K562 (cell line): ENCODE measurements at regions not wholly inside any gene's neighbourhood (a gene's known extent, or its start where the extent isn't known, plus 50 kb on each side); places are given as distances from the start of the nearest gene placed in this dataset.

Experiments
- BHLHE40 ChIP-seq: IDR thresholded peaks from 2 replicates; pipeline ENCODE4 v1.6.1; 2011; ENCODE audit warnings: low read length, improper control_type of control experiment
- CTCF ChIP-seq, 3 experiments: IDR thresholded peaks in 2 of 3; conservative IDR thresholded peaks in 1 of 3; 2 replicates each; pipeline ENCODE4 v1.5.1; 2011 to 2012; ENCODE audit warnings: low read length in 3 of 3, mild to moderate bottlenecking in 3 of 3, control low read depth in 2 of 3, improper control_type of control experiment in 1 of 3, inconsistent platforms in 1 of 3, low read depth in 1 of 3, mixed read lengths in 1 of 3, moderate library complexity in 1 of 3; ENCODE audit not compliant: insufficient read depth in 2 of 3
- EZH2 ChIP-seq: IDR thresholded peaks from 2 replicates; pipeline ENCODE4 v1.6.1; 2012; ENCODE audit warnings: low read depth, mild to moderate bottlenecking, inconsistent platforms, low read length, borderline replicate concordance
- MXI1 ChIP-seq: IDR thresholded peaks from 2 replicates; pipeline ENCODE4 v1.6.1; 2011; ENCODE audit warnings: low read depth, mild to moderate bottlenecking, improper control_type of control experiment, low read length
- NR2C2 ChIP-seq, 2 experiments: fragments of 200-800 bp in 1 of 2; sonication (Bioruptor generic) in 1 of 2; sonication (generic) in 1 of 2; formaldehyde crosslinking in 1 of 2; IDR thresholded peaks; 2 replicates each; pipeline versions ENCODE4 v1.6.1 to v1.8.0; 2016 to 2022; ENCODE audit warnings: mild to moderate bottlenecking in 1 of 2, missing compliant biosample characterization in 1 of 2, missing genetic modification characterization in 1 of 2, missing genetic modification reagents in 1 of 2
- ZKSCAN8 ChIP-seq: fragments of 200-800 bp; sonication (Bioruptor generic); IDR thresholded peaks from 2 replicates; pipeline ENCODE4 v1.6.1; 2016; ENCODE audit warnings: missing genetic modification characterization, missing compliant biosample characterization
- TF ChIP-seq, protein P1 (sequence below): sonication (generic); formaldehyde crosslinking; IDR thresholded peaks from 2 replicates; pipeline ENCODE4 v1.8.1; 2023; ENCODE audit warnings: mild to moderate bottlenecking, missing genetic modification reagents

- TF ChIP-seq, protein P1, sequence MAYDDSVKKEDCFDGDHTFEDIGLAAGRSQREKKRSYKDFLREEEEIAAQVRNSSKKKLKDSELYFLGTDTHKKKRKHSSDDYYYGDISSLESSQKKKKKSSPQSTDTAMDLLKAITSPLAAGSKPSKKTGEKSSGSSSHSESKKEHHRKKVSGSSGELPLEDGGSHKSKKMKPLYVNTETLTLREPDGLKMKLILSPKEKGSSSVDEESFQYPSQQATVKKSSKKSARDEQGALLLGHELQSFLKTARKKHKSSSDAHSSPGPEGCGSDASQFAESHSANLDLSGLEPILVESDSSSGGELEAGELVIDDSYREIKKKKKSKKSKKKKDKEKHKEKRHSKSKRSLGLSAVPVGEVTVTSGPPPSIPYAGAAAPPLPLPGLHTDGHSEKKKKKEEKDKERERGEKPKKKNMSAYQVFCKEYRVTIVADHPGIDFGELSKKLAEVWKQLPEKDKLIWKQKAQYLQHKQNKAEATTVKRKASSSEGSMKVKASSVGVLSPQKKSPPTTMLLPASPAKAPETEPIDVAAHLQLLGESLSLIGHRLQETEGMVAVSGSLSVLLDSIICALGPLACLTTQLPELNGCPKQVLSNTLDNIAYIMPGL (CRISPR knock-in tag), result no peak
- no peak for TF ChIP-seq EZH2
- no peak for TF ChIP-seq CTCF (IDR thresholded peaks at IDR 0.05 in 2 of 3, conservative IDR thresholded peaks at IDR 0.05 in 1 of 3; ENCODE audit: insufficient read depth in 2 of 3, low read depth in 1 of 3, low read length in 3 of 3)
- TF ChIP-seq BHLHE40, result no peak
- no peak for TF ChIP-seq ZKSCAN8 (CRISPR knock-in tag)
- no peak for TF ChIP-seq MXI1
- no peak for TF ChIP-seq NR2C2 (CRISPR knock-in tag; IDR thresholded peaks at IDR 0.05)
- TF ChIP-seq NR2C2 (tag; IDR thresholded peaks at IDR 0.05), result no peak
Observed at GRCh38 chr11:95575517-95575916, 214.1 kb downstream of the FAM76B start.
